Stimulated activated CD4-positive, alpha-beta T cell treated with anti-CD3 and anti-CD28 coated beads, Interleukin-2, amount 100 ng/mL, for 4 hours (primary cell): ENCODE measurements at regions not wholly inside any gene's neighbourhood (a gene's known extent, or its start where the extent isn't known, plus 50 kb on each side); places are given as distances from the start of the nearest gene placed in this dataset.

Source experiments
- DNase-seq: peaks from one replicate; pipeline ENCODE4 v3.0.0-alpha.2; 2020; ENCODE audit warnings: low read depth

GRCh38 chr11:87425391-87425790 is 387.7 kb downstream of the TMEM135 start:
- no peak for DNase-seq

GRCh38 chr11:87423161-87423560 is 385.4 kb downstream of the TMEM135 start:
- no peak for DNase-seq

DNA sequence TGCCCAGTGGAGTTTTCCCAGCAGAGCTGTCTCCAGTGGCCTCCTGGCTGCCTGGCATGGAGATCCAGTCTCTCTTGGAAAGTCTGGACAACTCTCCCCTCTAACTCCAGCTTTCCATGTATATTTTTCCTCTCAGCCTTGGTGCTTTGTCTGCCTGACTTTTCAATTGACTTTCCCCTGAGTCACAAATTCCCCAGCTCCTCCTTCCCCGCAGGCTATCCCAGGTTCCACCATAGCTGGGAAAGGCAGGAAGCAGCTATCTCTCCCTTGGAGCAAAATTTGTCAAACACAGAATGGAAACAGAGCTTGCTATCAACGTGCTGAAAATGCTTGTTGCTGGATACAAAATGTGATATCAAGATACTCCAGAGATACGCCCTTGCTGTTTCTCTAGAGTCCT is 384.8 kb downstream of the TMEM135 start:
- no peak for DNase-seq

- peak; percentile 2 for DNase-seq
Measured at GRCh38 chr11:87421422-87421821, 383.7 kb downstream of the TMEM135 start.

DNA sequence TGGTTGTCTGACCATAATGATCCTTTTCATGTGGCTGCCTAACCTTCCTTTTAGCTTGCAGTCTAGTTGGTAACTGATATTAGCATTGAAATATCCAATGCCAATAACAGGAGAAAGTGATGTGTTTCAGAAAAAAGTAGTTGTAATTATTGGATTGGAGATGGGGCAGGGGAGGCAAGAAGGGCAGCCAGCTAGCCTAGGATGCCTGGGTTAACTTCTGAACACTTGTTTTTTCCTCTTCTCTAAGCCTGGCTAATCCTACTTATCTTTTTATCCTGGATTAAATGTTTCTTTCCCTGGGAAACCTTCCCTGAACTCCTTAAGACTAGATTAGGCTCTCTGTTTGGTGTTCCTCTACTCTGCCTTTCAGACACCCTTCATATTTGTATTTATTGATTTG is 380.2 kb downstream of the TMEM135 start:
- no peak for DNase-seq

GRCh38 chr11:87405843-87406242 is 368.1 kb downstream of the TMEM135 start:
- no peak for DNase-seq

DNA sequence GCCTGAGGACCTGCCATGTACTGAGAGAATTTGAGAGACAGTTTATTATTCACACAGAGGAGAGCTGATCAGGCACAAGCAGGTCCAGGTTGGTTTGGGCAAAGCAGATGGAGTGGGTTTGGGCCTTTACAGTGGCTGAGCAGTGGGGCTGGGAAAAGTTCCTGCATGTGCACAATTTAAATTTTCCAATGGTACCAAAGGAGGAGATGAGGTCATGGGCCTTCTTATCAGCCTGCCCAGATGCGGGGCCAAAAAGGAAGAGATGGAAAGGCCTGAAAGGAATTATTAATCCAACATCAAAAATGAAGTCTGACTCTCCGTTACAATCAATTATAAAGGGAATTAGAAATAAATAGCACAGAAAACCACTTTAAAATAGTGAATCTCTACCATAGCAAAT is 367.6 kb downstream of the TMEM135 start:
- DNase-seq, result no peak

- DNase-seq, result no peak
Measured at GRCh38 chr11:87401653-87402052, 363.9 kb downstream of the TMEM135 start.

DNA sequence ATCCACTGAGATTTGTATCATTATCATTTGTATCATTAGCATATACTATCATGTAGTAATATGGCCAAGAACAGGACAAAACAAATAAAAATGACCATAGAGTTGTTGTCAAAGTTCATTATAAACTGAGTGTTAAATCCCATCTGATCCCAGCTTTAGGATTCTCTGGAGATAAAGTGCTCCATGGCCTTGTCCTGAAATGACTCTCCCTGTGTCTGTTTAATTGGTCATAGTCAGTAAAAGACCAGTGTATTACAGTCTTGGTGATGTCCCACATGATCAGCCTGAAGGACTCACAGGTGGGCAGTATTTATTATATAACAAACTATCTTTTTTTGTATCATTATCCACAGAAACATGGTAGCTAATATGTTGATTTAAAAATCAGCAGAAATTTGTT is 361.6 kb downstream of the TMEM135 start:
- DNase-seq, result no peak

- DNase-seq, result no peak
Measured at GRCh38 chr11:87398931-87399330, 361.2 kb downstream of the TMEM135 start.

GRCh38 chr11:87397011-87397865 is 359.5 kb downstream of the TMEM135 start:
- no peak for DNase-seq

GRCh38 chr11:87394924-87395323 is 357.2 kb downstream of the TMEM135 start:
- no peak for DNase-seq

DNA sequence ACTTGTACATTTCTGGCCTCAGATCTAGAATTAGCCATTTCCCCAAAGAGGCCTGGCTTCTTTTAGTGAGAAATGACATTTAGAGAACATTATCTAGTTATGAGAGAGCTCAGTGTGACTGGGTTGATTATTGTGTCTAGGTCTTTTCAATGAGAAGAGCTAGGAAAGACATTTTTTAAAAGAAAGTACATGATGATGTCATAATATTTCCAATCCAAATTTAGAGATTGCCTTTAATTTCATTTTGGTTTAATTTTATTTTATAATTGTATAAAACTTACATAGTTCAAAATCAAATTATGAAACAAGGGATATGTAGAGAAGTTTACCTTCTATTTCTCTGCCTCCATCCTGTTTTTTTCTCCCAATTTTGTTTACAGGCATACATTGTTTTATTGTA is 354.9 kb downstream of the TMEM135 start:
- DNase-seq, result no peak

DNA sequence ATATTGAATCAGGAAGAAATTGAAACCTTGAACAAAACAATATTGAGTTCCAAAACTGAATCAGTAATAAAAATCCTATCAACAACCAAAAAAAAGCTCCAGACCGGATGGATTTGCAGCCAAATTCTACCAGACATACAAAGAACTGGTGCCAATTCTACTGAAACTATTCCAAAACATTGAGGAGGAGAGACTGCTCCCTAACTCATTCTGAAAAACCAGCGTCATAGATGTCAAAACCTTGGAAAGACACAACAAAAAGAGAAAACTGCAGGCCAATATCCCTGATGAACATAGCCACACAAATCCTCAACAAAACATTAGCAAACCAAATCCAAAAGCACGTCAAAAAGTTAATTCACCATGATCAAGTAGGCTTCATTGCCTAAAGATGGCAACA is 353.8 kb downstream of the TMEM135 start:
- no peak for DNase-seq

DNA sequence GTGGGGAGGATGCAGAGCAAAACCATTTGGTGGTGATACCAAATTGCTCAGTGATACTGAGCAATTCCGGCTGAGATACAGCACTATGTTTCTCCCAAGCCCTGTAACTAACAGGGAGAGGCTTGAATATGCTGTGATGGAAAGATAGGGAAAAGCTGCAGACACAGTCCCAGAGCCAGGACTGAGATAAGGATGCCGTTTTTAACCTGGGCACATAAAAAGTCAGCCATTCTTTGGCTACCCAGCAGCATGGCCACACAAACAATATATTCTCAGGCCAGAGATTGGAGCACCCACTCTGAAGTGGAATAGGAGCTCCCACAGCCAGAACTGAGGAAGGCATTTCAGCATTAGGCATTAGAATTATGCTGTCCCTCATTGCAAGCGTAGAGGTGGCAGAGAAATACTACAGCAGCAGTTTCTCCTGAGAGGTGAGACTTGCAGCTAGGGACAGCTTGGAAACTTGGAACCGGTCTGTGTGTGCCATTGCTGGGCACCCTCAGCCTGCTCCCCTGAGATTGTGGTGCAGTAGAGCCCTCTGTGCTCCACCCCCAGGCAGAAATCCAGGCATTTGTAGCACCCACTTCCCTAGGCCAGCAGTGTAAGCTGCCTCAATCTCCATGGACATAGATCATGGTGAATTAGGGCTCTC is 346.5 kb downstream of the TMEM135 start:
- DNase-seq, result no peak

DNA sequence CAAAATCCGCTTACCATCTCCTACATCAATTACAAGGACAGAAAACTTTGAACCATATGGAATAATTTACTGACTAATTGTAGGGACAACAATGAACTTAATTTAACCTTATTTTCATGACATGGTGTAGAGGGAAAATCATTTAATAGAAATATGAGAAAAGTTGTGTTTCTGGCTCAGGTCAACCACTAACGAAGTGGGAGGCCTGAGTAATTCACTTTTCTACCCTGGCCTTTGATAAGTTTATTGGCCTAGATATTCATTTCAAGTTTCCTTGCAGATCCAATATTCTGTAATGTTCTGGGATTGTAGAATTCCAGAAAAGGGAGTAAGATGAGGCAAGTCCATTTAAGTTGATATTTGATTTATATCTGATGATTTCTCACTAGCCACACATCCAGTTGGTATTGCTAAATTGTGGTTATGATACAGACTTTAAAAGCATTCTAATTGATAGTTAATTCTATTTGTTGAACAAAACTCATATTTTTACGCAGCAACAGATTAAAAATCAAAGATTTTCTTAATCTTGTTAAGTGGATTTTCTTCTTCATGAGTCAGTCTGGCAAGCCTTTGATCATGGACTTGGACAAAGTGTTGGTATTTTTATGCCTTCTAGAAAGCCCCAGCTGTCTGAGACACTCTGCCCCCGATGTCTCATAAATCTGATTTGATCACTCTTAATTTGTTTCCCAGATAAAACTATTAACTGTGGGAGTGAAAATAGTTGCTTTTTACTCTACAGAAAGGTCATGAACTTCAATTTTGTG is 336.5 kb downstream of the TMEM135 start:
- DNase-seq, result no peak
